Smooth muscle cell (in vitro differentiated cells): ENCODE measurements at regions not wholly inside any gene's neighbourhood (a gene's known extent, or its start where the extent isn't known, plus 50 kb on each side); places are given as distances from the start of the nearest gene placed in this dataset.

Source experiments
- DNase-seq: peaks from one replicate; lab custom pipeline; 2025; ENCODE audit not compliant: unreplicated experiment; lab: John Stamatoyannopoulos, UW
- H2AFZ ChIP-seq: fragments of 200-600 bp; sonication (generic); 2 replicates; pipeline ENCODE4 v1.6.0; 2016; ENCODE audit warnings: antibody characterized with exemption, low read depth, mild to moderate bottlenecking
- H3F3A ChIP-seq: fragments of 200-600 bp; sonication (generic); 2 replicates; pipeline ENCODE4 v1.6.0; 2017; ENCODE audit warnings: antibody characterized with exemption, low read depth
- H3K27ac ChIP-seq: fragments of 200-600 bp; sonication (generic); 2 replicates; pipeline ENCODE4 v1.5.1; 2016; ENCODE audit warnings: low read depth, mild to moderate bottlenecking
- H3K27me3 ChIP-seq: fragments of 200-600 bp; sonication (generic); 2 replicates; pipeline ENCODE4 v1.6.1; 2016; ENCODE audit warnings: low read depth, mild to moderate bottlenecking
- H3K36me3 ChIP-seq: fragments of 200-600 bp; sonication (generic); 2 replicates; pipeline ENCODE4 v1.5.1; 2016; ENCODE audit warnings: low read depth
- H3K4me1 ChIP-seq: fragments of 200-600 bp; sonication (generic); 2 replicates; pipeline ENCODE4 v1.5.1; 2016; ENCODE audit warnings: low read depth
- H3K4me2 ChIP-seq: fragments of 200-600 bp; sonication (generic); 2 replicates; pipeline ENCODE4 v1.6.0; 2016; ENCODE audit warnings: mild to moderate bottlenecking
- H3K4me3 ChIP-seq: fragments of 200-600 bp; sonication (generic); 2 replicates; pipeline ENCODE4 v1.5.1; 2016; ENCODE audit warnings: mild to moderate bottlenecking
- H3K79me2 ChIP-seq: fragments of 200-600 bp; sonication (generic); 2 replicates; pipeline ENCODE4 v1.6.0; 2016; ENCODE audit warnings: low read depth, mild to moderate bottlenecking
- H3K9ac ChIP-seq: fragments of 200-600 bp; sonication (generic); 2 replicates; pipeline ENCODE4 v1.6.0; 2016; ENCODE audit warnings: low read depth
- H3K9me3 ChIP-seq: fragments of 200-600 bp; sonication (generic); replicated peaks from 2 replicates; pipeline ENCODE4 v1.5.1; 2016; ENCODE audit warnings: low read depth
- H4K20me1 ChIP-seq: fragments of 200-600 bp; sonication (generic); 2 replicates; pipeline ENCODE4 v1.6.0; 2016; ENCODE audit warnings: low read depth
- CTCF ChIP-seq: fragments of 200-600 bp; sonication (generic); IDR thresholded peaks from 2 replicates; pipeline ENCODE4 v1.5.1; 2017; ENCODE audit warnings: borderline replicate concordance, mild to moderate bottlenecking, antibody characterized with exemption; ENCODE audit not compliant: insufficient read depth, poor library complexity, severe bottlenecking
- WGBS: methylation state at CpG from one replicate; pipeline ENCODE4 v1.1.7; 2016; ENCODE audit warnings: low lambda C conversion rate; 5-methylcytosine and 5-hydroxymethylcytosine counted together

- no peak overlapping the region for H3K4me3 ChIP-seq
- no peaks in the 10 kb centered on the region for H3K79me2 ChIP-seq
- H3K4me1 ChIP-seq = no peaks in the 10 kb centered on the region
- TF ChIP-seq CTCF = no peak
- H3K27me3 ChIP-seq = no peaks in the 10 kb centered on the region
- no peaks in the 10 kb centered on the region for H3K9me3 ChIP-seq
- no peaks in the 10 kb centered on the region for H4K20me1 ChIP-seq
- no peaks in the 10 kb centered on the region for H3F3A ChIP-seq
- no peak overlapping the region for H2AFZ ChIP-seq
- no peak for DNase-seq
- no peak overlapping the region for H3K4me2 ChIP-seq
- no peaks in the 10 kb centered on the region for H3K36me3 ChIP-seq
- H3K27ac ChIP-seq = no peak overlapping the region
- H3K9ac ChIP-seq = no peak overlapping the region
Measured at GRCh38 chr5:106523852-106524251, 1146.9 kb downstream of the EFNA5 start.

GRCh38 chr5:106522296-106522695 lies 1148.4 kb downstream of the EFNA5 start:
- Histone ChIP-seq H3K9me3 (no peaks in the 10 kb centered on the region), H3K79me2 (no peaks in the 10 kb centered on the region), H2AFZ (no peak overlapping the region), H3K4me3 (no peak overlapping the region), H3F3A (no peaks in the 10 kb centered on the region), H3K4me1 (no peaks in the 10 kb centered on the region), H3K4me2 (no peak overlapping the region), H3K27me3 (no peaks in the 10 kb centered on the region), H3K36me3 (no peaks in the 10 kb centered on the region), H3K9ac (no peak overlapping the region), H4K20me1 (no peaks in the 10 kb centered on the region), H3K27ac (no peak overlapping the region)
- 85% methylated on average over 6 of the region's 6 CpGs for WGBS
- no peak for DNase-seq
- no peak for TF ChIP-seq CTCF

- Histone ChIP-seq H3K27me3 (no peaks in the 10 kb centered on the region), H2AFZ (no peak overlapping the region), H4K20me1 (no peaks in the 10 kb centered on the region), H3K4me3 (no peak overlapping the region), H3K4me1 (no peaks in the 10 kb centered on the region), H3K36me3 (no peaks in the 10 kb centered on the region), H3K9ac (no peak overlapping the region), H3K79me2 (no peaks in the 10 kb centered on the region), H3F3A (no peaks in the 10 kb centered on the region), H3K9me3 (no peaks in the 10 kb centered on the region), H3K4me2 (no peak overlapping the region), H3K27ac (no peak overlapping the region)
- DNase-seq = no peak
- 39% methylated on average over 2 of the region's 2 CpGs for WGBS
- TF ChIP-seq CTCF = no peak
Measured at GRCh38 chr5:106521701-106522100, 1149.0 kb downstream of the EFNA5 start.

- Histone ChIP-seq H3K36me3 (no peaks in the 10 kb centered on the region), H3F3A (no peaks in the 10 kb centered on the region)
- no peak for TF ChIP-seq CTCF
Measured at GRCh38 chr5:106510321-106510720, 1160.4 kb downstream of the EFNA5 start.

More at GRCh38 chr5:106510321-106510720, 1160.4 kb downstream of the EFNA5 start:
- H3K4me2 ChIP-seq = no peak overlapping the region
- H3K27me3 ChIP-seq = no peaks in the 10 kb centered on the region
- H3K9me3 ChIP-seq = no peaks in the 10 kb centered on the region
- H3K4me3 ChIP-seq = no peak overlapping the region
- H3K4me1 ChIP-seq = no peaks in the 10 kb centered on the region
- H4K20me1 ChIP-seq = no peaks in the 10 kb centered on the region
- no peak overlapping the region for H3K27ac ChIP-seq
- no peak overlapping the region for H3K9ac ChIP-seq
- no peaks in the 10 kb centered on the region for H3K79me2 ChIP-seq
- peak overlapping the region; percentile 69 for H2AFZ ChIP-seq
- no peak for DNase-seq
